ENCODE measurements at regions not wholly inside any gene's neighbourhood (a gene's known extent, or its start where the extent isn't known, plus 50 kb on each side); places are given as distances from the start of the nearest gene placed in this dataset.

- Histone ChIP-seq H3K36me3 (ENCODE audit: low read length) (no peaks in the 10 kb centered on the region), H3K4me3 (ENCODE audit: insufficient read depth, low read length, poor library complexity, severe bottlenecking) (no peak overlapping the region), H2AFZ (ENCODE audit: low read depth, low read length, severe bottlenecking) (peak overlapping the region; percentile 25), H3K9me2 (replicated peaks; ENCODE audit: insufficient read depth, low read length) (no peaks in the 10 kb centered on the region), H3K9me3 (ENCODE audit: insufficient read depth, low read length) (no peaks in the 10 kb centered on the region), H3K79me2 (ENCODE audit: insufficient read depth, low read length) (no peaks in the 10 kb centered on the region), H3K4me2 (ENCODE audit: low read depth, low read length, poor library complexity, severe bottlenecking) (no peak overlapping the region), H3F3A (ENCODE audit: insufficient read depth) (no peaks in the 10 kb centered on the region), H3K27me3 (ENCODE audit: low read length) (no peaks in the 10 kb centered on the region), H3K27ac (ENCODE audit: low read depth, low read length) (no peak overlapping the region), H4K20me1 (ENCODE audit: low read depth, low read length) (no peaks in the 10 kb centered on the region), H3K9ac (ENCODE audit: low read length) (no peak overlapping the region)
- TF ChIP-seq CTCF (IDR thresholded peaks at IDR 0.05; ENCODE audit: insufficient read depth, low read length, poor library complexity, severe bottlenecking) (no peak), EZH2phosphoT487 (conservative IDR thresholded peaks at IDR 0.05; ENCODE audit: low read length) (no peak)
Observed at GRCh38 chr3:81931265-81932251, 170.1 kb upstream of the GBE1 start.

- Histone ChIP-seq H3K36me3 (ENCODE audit: low read length) (no peaks in the 10 kb centered on the region), H2AFZ (ENCODE audit: low read depth, low read length, severe bottlenecking) (no peak overlapping the region), H3K27ac (ENCODE audit: low read depth, low read length) (no peak overlapping the region), H3K27me3 (ENCODE audit: low read length) (no peaks in the 10 kb centered on the region), H3K4me3 (ENCODE audit: insufficient read depth, low read length, poor library complexity, severe bottlenecking) (no peak overlapping the region), H3K9me3 (ENCODE audit: insufficient read depth, low read length) (no peaks in the 10 kb centered on the region), H3K79me2 (ENCODE audit: insufficient read depth, low read length) (no peaks in the 10 kb centered on the region), H3K9me2 (replicated peaks; ENCODE audit: insufficient read depth, low read length) (no peaks in the 10 kb centered on the region), H3K9ac (ENCODE audit: low read length) (no peak overlapping the region), H3K4me2 (ENCODE audit: low read depth, low read length, poor library complexity, severe bottlenecking) (no peak overlapping the region), H3F3A (ENCODE audit: insufficient read depth) (no peaks in the 10 kb centered on the region), H4K20me1 (ENCODE audit: low read depth, low read length) (no peaks in the 10 kb centered on the region)
- TF ChIP-seq CTCF (IDR thresholded peaks at IDR 0.05; ENCODE audit: insufficient read depth, low read length, poor library complexity, severe bottlenecking) (no peak), EZH2phosphoT487 (conservative IDR thresholded peaks at IDR 0.05; ENCODE audit: low read length) (no peak)
Observed at GRCh38 chr3:81929697-81930096, 168.3 kb upstream of the GBE1 start.

GRCh38 chr3:81927811-81928210 is 166.4 kb upstream of the GBE1 start:
- no peak overlapping the region for H3K4me3 ChIP-seq (ENCODE audit: insufficient read depth, low read length, poor library complexity, severe bottlenecking)
- TF ChIP-seq CTCF (IDR thresholded peaks at IDR 0.05; ENCODE audit: insufficient read depth, low read length, poor library complexity, severe bottlenecking) (no peak), EZH2phosphoT487 (conservative IDR thresholded peaks at IDR 0.05; ENCODE audit: low read length) (no peak)
- no peaks in the 10 kb centered on the region for H3F3A ChIP-seq (ENCODE audit: insufficient read depth)
- H4K20me1 ChIP-seq (ENCODE audit: low read depth, low read length): no peaks in the 10 kb centered on the region
- no peak overlapping the region for H3K27ac ChIP-seq (ENCODE audit: low read depth, low read length)
- no peaks in the 10 kb centered on the region for H3K9me2 ChIP-seq (replicated peaks; ENCODE audit: insufficient read depth, low read length)
- H2AFZ ChIP-seq (ENCODE audit: low read depth, low read length, severe bottlenecking): no peak overlapping the region
- no peaks in the 10 kb centered on the region for H3K27me3 ChIP-seq (ENCODE audit: low read length)
- no peak overlapping the region for H3K9ac ChIP-seq (ENCODE audit: low read length)
- no peaks in the 10 kb centered on the region for H3K9me3 ChIP-seq (ENCODE audit: insufficient read depth, low read length)
- no peaks in the 10 kb centered on the region for H3K79me2 ChIP-seq (ENCODE audit: insufficient read depth, low read length)
- H3K4me2 ChIP-seq (ENCODE audit: low read depth, low read length, poor library complexity, severe bottlenecking): no peak overlapping the region
- no peaks in the 10 kb centered on the region for H3K36me3 ChIP-seq (ENCODE audit: low read length)

All from SU-DHL-6 (cell line).